ENCODE measurements at regions not wholly inside any gene's neighbourhood (a gene's known extent, or its start where the extent isn't known, plus 50 kb on each side); places are given as distances from the start of the nearest gene placed in this dataset.
"Not testable (repeated sequence)": the region's sequence is repeated elsewhere in the genome, so short reads cannot be mapped to it uniquely, and the experiment has no call there.

DNA sequence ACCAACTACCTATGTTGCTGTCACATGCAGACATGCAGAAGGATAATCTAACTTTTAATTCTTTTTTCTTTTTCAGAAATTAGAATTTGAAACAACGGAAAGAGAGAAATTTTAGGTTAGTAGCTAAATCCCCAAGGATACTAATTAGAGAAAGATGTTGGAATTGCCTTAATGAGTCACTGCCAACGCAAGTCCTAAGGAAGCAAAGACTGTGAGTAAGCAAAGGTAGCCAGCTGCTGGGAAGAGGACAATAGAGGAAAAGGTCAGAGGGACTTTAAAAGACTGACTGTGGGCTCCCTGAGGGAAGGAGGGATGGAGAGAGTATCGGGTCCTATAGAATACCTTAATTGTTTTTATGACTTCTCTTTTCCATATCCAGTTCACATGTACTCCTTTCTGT lies 461.9 kb upstream of the PAPPA start:
- no peaks in the 10 kb centered on the region for H3K27me3 ChIP-seq

DNA sequence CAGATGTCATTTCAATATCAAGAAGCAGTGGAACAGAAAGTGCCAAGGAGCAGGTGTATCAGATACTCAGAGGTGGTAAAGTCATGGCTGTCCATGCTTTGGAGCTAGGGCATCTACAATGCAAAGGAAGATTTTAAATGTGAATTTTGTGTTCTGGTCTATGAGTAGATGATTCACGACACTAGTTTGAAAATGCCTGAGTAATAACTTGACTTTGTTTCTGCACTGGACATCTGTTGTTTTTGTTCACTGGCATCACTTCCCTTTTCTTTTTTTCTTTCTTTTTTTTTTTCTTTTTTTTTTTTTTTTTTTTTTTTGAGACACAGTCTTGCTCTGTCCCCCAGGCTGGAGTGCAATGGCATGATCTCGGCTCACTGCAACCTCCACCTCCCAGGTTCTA lies 460.7 kb upstream of the PAPPA start:
- H3K9me3 ChIP-seq; H3K36me3 ChIP-seq; H3K4me3 ChIP-seq; H3K27ac ChIP-seq; DNase-seq (ENCODE audit: low spot score in 2 of 2); H3K4me1 ChIP-seq; H3K27me3 ChIP-seq: not testable (repeated sequence)
- 76 to 80% methylated on average over 2 of the region's 2 CpGs for WGBS, 2 donors

More for the DNA sequence above, 461.9 kb upstream of the PAPPA start:
- Histone ChIP-seq H3K36me3 (no peaks in the 10 kb centered on the region), H3K9me3 (no peaks in the 10 kb centered on the region), H3K4me1 (no peaks in the 10 kb centered on the region), H3K27ac (no peak overlapping the region), H3K4me3 (no peak overlapping the region)
- TF ChIP-seq, protein P1, sequence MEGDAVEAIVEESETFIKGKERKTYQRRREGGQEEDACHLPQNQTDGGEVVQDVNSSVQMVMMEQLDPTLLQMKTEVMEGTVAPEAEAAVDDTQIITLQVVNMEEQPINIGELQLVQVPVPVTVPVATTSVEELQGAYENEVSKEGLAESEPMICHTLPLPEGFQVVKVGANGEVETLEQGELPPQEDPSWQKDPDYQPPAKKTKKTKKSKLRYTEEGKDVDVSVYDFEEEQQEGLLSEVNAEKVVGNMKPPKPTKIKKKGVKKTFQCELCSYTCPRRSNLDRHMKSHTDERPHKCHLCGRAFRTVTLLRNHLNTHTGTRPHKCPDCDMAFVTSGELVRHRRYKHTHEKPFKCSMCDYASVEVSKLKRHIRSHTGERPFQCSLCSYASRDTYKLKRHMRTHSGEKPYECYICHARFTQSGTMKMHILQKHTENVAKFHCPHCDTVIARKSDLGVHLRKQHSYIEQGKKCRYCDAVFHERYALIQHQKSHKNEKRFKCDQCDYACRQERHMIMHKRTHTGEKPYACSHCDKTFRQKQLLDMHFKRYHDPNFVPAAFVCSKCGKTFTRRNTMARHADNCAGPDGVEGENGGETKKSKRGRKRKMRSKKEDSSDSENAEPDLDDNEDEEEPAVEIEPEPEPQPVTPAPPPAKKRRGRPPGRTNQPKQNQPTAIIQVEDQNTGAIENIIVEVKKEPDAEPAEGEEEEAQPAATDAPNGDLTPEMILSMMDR (IDR thresholded peaks at IDR 0.05): no peak
- TF ChIP-seq POLR2A (IDR thresholded peaks at IDR 0.05): no peak
- TF ChIP-seq EP300 (IDR thresholded peaks at IDR 0.05): no peak
- WGBS, 2 donors: 74 to 91% methylated on average over 3 of the region's 3 CpGs
- no peak for DNase-seq (ENCODE audit: low spot score in 2 of 2)

DNA sequence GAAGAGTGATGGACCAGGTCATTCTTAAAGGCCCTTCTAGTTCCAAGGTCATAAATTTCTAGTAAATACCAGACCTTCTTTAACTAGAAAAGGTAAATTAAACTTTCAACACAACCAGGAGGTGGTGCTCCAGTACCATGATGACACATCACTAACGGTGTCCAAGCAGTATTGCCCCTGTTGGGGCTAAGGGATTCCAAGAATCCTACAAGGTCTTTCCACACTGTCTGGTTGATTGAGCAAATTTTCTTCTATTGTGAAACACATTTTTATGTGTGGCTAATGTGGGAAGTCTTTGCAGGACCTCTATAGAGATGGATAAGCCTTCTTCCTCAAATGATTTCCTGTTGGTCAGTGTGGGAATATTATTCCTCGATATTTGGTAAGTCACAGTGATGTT lies 459.6 kb upstream of the PAPPA start:
- TF ChIP-seq POLR2A (IDR thresholded peaks at IDR 0.05): no peak
- peak in 1 of 2 donors; percentile 56 for TF ChIP-seq EP300 (IDR thresholded peaks at IDR 0.05)
- TF ChIP-seq, protein P1 (IDR thresholded peaks at IDR 0.05): peak in 3 of 5 experiments; percentile 20 to 30 (median 25)
- Histone ChIP-seq H3K27ac (no peak overlapping the region), H3K9me3 (no peaks in the 10 kb centered on the region), H3K4me3 (no peak overlapping the region), H3K27me3 (no peaks in the 10 kb centered on the region), H3K4me1 (no peaks in the 10 kb centered on the region), H3K36me3 (no peaks in the 10 kb centered on the region)
- WGBS, 2 donors: 41 to 45% methylated on average over 2 of the region's 2 CpGs
- no peak for DNase-seq (ENCODE audit: low spot score in 2 of 2)

DNA sequence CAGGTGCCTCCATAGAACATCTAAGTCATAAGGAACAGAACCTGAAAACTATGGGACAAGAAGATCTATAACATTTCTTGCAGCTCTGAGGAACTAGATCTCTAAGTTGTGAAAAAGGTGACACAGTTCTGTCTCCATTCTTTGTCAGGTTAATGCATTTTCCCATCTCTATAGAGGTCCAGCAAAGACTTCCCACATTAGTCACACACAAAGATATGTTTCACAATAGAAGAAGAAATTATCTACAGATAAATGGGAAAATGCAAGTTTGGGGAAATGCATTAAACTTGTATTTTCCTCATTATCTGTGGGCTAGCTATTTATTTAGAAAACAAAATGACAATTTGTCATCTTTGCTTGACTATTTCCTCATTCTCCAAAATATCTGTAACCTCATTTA lies 458.6 kb upstream of the PAPPA start:
- DNase-seq (ENCODE audit: low spot score in 2 of 2): no peak
- Histone ChIP-seq H3K4me1 (no peaks in the 10 kb centered on the region), H3K27ac (no peak overlapping the region), H3K27me3 (no peaks in the 10 kb centered on the region), H3K9me3 (no peaks in the 10 kb centered on the region), H3K36me3 (no peaks in the 10 kb centered on the region), H3K4me3 (no peak overlapping the region)
- TF ChIP-seq POLR2A (IDR thresholded peaks at IDR 0.05) (no peak), EP300 (IDR thresholded peaks at IDR 0.05) (no peak)
- TF ChIP-seq, protein P1 (IDR thresholded peaks at IDR 0.05): no peak

GRCh38 chr9:115712981-115713380 lies 440.6 kb upstream of the PAPPA start:
- H3K4me1 ChIP-seq: no peaks in the 10 kb centered on the region
- H3K4me3 ChIP-seq: no peak overlapping the region
- no peaks in the 10 kb centered on the region for H3K27me3 ChIP-seq
- no peak overlapping the region for H3K27ac ChIP-seq
- no peaks in the 10 kb centered on the region for H3K9me3 ChIP-seq
- 91 to 94% methylated on average over 2 of the region's 2 CpGs for WGBS, 2 donors
- H3K36me3 ChIP-seq: no peaks in the 10 kb centered on the region
- no peak for DNase-seq (ENCODE audit: low spot score in 2 of 2)
- TF ChIP-seq, protein P1 (IDR thresholded peaks at IDR 0.05): no peak
- TF ChIP-seq POLR2A (IDR thresholded peaks at IDR 0.05) (no peak), EP300 (IDR thresholded peaks at IDR 0.05) (no peak)

DNA sequence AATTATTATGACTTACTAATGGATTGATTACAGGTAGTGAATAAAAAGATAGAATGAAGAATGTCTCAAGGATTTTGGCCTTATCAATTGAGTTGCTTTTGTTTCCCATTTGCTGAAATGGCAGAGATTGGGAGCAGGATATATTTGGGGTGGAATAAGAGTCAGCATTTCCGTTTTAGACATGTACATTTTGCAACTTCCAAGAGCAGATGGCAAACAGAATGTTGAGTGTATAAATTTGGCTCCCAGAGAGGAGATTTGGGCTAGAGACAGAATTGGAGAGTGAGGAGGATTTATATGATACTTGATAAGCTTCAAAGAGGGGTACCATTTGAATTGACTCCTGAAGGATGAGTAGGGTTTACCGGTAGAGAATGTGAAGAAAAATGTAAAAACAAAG lies 437.9 kb upstream of the PAPPA start:
- no peak for DNase-seq (ENCODE audit: low spot score in 2 of 2)
- 72 to 76% methylated on average over 2 of the region's 2 CpGs for WGBS, 2 donors
- TF ChIP-seq POLR2A (IDR thresholded peaks at IDR 0.05): no peak
- TF ChIP-seq, protein P1 (IDR thresholded peaks at IDR 0.05): no peak
- no peak for TF ChIP-seq EP300 (IDR thresholded peaks at IDR 0.05)
- Histone ChIP-seq H3K9me3 (no peaks in the 10 kb centered on the region), H3K27ac (no peak overlapping the region), H3K4me1 (no peaks in the 10 kb centered on the region), H3K4me3 (no peak overlapping the region), H3K36me3 (no peaks in the 10 kb centered on the region), H3K27me3 (no peaks in the 10 kb centered on the region)

All from tibial nerve (tissue), 4 donors.